ENCODE measurements at regions not wholly inside any gene's neighbourhood (a gene's known extent, or its start where the extent isn't known, plus 50 kb on each side); places are given as distances from the start of the nearest gene placed in this dataset.

DNA sequence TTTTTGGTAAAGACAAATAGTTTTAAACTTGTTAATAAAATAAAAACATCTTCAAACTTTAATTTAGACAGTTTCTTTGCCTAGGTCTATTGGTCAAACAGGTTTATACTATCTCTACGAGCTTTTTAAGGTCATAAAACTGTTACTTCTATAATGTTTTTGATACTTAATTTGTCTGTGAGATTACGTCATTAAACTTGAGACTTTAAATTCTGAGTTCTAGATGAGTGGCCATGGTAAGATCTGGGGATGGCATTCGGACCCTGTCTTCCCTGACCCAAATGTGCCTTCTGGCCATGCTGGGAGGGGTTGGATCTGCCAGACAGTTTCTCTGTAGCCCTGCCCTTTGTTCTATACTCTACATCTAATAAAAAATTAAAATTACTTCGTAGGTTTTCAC, 497.8 kb downstream of the TMEM135 start:
- TF ChIP-seq, protein P1, sequence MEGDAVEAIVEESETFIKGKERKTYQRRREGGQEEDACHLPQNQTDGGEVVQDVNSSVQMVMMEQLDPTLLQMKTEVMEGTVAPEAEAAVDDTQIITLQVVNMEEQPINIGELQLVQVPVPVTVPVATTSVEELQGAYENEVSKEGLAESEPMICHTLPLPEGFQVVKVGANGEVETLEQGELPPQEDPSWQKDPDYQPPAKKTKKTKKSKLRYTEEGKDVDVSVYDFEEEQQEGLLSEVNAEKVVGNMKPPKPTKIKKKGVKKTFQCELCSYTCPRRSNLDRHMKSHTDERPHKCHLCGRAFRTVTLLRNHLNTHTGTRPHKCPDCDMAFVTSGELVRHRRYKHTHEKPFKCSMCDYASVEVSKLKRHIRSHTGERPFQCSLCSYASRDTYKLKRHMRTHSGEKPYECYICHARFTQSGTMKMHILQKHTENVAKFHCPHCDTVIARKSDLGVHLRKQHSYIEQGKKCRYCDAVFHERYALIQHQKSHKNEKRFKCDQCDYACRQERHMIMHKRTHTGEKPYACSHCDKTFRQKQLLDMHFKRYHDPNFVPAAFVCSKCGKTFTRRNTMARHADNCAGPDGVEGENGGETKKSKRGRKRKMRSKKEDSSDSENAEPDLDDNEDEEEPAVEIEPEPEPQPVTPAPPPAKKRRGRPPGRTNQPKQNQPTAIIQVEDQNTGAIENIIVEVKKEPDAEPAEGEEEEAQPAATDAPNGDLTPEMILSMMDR (conservative IDR thresholded peaks at IDR 0.05; ENCODE audit: low read depth in 2 of 2), result no peak
- TF ChIP-seq JUNB (IDR thresholded peaks at IDR 0.05; ENCODE audit: unreplicated experiment), result no peak
- no peak for TF ChIP-seq POLR2AphosphoS5 (IDR thresholded peaks at IDR 0.05; ENCODE audit: low read depth)
- TF ChIP-seq, protein P2, sequence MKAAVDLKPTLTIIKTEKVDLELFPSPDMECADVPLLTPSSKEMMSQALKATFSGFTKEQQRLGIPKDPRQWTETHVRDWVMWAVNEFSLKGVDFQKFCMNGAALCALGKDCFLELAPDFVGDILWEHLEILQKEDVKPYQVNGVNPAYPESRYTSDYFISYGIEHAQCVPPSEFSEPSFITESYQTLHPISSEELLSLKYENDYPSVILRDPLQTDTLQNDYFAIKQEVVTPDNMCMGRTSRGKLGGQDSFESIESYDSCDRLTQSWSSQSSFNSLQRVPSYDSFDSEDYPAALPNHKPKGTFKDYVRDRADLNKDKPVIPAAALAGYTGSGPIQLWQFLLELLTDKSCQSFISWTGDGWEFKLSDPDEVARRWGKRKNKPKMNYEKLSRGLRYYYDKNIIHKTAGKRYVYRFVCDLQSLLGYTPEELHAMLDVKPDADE (IDR thresholded peaks at IDR 0.05), result no peak
- TF ChIP-seq EZH2 (IDR thresholded peaks at IDR 0.05; ENCODE audit: low read depth, unreplicated experiment), result no peak
- TF ChIP-seq, protein P3, sequence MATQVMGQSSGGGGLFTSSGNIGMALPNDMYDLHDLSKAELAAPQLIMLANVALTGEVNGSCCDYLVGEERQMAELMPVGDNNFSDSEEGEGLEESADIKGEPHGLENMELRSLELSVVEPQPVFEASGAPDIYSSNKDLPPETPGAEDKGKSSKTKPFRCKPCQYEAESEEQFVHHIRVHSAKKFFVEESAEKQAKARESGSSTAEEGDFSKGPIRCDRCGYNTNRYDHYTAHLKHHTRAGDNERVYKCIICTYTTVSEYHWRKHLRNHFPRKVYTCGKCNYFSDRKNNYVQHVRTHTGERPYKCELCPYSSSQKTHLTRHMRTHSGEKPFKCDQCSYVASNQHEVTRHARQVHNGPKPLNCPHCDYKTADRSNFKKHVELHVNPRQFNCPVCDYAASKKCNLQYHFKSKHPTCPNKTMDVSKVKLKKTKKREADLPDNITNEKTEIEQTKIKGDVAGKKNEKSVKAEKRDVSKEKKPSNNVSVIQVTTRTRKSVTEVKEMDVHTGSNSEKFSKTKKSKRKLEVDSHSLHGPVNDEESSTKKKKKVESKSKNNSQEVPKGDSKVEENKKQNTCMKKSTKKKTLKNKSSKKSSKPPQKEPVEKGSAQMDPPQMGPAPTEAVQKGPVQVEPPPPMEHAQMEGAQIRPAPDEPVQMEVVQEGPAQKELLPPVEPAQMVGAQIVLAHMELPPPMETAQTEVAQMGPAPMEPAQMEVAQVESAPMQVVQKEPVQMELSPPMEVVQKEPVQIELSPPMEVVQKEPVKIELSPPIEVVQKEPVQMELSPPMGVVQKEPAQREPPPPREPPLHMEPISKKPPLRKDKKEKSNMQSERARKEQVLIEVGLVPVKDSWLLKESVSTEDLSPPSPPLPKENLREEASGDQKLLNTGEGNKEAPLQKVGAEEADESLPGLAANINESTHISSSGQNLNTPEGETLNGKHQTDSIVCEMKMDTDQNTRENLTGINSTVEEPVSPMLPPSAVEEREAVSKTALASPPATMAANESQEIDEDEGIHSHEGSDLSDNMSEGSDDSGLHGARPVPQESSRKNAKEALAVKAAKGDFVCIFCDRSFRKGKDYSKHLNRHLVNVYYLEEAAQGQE (IDR thresholded peaks at IDR 0.05; ENCODE audit: unreplicated experiment), result no peak
- TF ChIP-seq STAT1 (IDR thresholded peaks at IDR 0.05; ENCODE audit: unreplicated experiment), result no peak
- TF ChIP-seq EZH2phosphoT487 (IDR thresholded peaks at IDR 0.05; ENCODE audit: unreplicated experiment), result no peak
- TF ChIP-seq, protein P4, sequence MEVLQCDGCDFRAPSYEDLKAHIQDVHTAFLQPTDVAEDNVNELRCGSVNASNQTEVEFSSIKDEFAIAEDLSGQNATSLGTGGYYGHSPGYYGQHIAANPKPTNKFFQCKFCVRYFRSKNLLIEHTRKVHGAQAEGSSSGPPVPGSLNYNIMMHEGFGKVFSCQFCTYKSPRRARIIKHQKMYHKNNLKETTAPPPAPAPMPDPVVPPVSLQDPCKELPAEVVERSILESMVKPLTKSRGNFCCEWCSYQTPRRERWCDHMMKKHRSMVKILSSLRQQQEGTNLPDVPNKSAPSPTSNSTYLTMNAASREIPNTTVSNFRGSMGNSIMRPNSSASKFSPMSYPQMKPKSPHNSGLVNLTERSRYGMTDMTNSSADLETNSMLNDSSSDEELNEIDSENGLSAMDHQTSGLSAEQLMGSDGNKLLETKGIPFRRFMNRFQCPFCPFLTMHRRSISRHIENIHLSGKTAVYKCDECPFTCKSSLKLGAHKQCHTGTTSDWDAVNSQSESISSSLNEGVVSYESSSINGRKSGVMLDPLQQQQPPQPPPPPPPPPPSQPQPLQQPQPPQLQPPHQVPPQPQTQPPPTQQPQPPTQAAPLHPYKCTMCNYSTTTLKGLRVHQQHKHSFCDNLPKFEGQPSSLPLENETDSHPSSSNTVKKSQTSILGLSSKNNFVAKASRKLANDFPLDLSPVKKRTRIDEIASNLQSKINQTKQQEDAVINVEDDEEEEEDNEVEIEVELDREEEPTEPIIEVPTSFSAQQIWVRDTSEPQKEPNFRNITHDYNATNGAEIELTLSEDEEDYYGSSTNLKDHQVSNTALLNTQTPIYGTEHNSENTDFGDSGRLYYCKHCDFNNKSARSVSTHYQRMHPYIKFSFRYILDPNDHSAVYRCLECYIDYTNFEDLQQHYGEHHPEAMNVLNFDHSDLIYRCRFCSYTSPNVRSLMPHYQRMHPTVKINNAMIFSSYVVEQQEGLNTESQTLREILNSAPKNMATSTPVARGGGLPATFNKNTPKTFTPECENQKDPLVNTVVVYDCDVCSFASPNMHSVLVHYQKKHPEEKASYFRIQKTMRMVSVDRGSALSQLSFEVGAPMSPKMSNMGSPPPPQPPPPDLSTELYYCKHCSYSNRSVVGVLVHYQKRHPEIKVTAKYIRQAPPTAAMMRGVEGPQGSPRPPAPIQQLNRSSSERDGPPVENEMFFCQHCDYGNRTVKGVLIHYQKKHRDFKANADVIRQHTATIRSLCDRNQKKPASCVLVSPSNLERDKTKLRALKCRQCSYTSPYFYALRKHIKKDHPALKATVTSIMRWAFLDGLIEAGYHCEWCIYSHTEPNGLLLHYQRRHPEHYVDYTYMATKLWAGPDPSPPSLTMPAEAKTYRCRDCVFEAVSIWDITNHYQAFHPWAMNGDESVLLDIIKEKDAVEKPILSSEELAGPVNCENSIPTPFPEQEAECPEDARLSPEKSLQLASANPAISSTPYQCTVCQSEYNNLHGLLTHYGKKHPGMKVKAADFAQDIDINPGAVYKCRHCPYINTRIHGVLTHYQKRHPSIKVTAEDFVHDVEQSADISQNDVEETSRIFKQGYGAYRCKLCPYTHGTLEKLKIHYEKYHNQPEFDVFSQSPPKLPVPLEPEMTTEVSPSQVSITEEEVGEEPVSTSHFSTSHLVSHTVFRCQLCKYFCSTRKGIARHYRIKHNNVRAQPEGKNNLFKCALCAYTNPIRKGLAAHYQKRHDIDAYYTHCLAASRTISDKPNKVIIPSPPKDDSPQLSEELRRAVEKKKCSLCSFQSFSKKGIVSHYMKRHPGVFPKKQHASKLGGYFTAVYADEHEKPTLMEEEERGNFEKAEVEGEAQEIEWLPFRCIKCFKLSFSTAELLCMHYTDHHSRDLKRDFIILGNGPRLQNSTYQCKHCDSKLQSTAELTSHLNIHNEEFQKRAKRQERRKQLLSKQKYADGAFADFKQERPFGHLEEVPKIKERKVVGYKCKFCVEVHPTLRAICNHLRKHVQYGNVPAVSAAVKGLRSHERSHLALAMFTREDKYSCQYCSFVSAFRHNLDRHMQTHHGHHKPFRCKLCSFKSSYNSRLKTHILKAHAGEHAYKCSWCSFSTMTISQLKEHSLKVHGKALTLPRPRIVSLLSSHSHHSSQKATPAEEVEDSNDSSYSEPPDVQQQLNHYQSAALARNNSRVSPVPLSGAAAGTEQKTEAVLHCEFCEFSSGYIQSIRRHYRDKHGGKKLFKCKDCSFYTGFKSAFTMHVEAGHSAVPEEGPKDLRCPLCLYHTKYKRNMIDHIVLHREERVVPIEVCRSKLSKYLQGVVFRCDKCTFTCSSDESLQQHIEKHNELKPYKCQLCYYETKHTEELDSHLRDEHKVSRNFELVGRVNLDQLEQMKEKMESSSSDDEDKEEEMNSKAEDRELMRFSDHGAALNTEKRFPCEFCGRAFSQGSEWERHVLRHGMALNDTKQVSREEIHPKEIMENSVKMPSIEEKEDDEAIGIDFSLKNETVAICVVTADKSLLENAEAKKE (CRISPR knock-in tag; IDR thresholded peaks at IDR 0.05), result no peak
- no peak for TF ChIP-seq CREB1 (CRISPR knock-in tag; IDR thresholded peaks at IDR 0.05; ENCODE audit: low read depth)
- TF ChIP-seq NANOG (IDR thresholded peaks at IDR 0.05; ENCODE audit: borderline replicate concordance), result no peak
- TF ChIP-seq ZNF114 (CRISPR knock-in tag; IDR thresholded peaks at IDR 0.05), result no peak
- no peak for TF ChIP-seq ZNF331 (CRISPR knock-in tag; IDR thresholded peaks at IDR 0.05; ENCODE audit: low read depth)

Data from GM23338 (cell line).